SK-N-SH treated with all-trans-retinoic acid at 6 μM for 48 hours (cell line): ENCODE measurements at regions not wholly inside any gene's neighbourhood (a gene's known extent, or its start where the extent isn't known, plus 50 kb on each side); places are given as distances from the start of the nearest gene placed in this dataset.

Source experiments
- ATAC-seq: fragments of 200-7000 bp; cut with Tn5 transposase; 3 replicates; pipeline ENCODE4 v1.9.1; 2020; ENCODE audit warnings: mild to moderate bottlenecking, moderate library complexity
- ARNTL ChIP-seq: fragments of 450-650 bp; formaldehyde crosslinking; IDR thresholded peaks from 2 replicates; pipeline ENCODE4 v1.5.0; 2020; ENCODE audit warnings: low read depth, mild to moderate bottlenecking, moderate library complexity, borderline replicate concordance
- BACH2 ChIP-seq: fragments of 250-450 bp; sonication (Bioruptor Pico); IDR thresholded peaks from 2 replicates; pipeline ENCODE4 v1.9.0; 2021; ENCODE audit warnings: mild to moderate bottlenecking, borderline replicate concordance
- CREB5 ChIP-seq: fragments of 250-450 bp; sonication (Bioruptor Pico); IDR thresholded peaks from 2 replicates; pipeline ENCODE4 v1.5.1; 2020; ENCODE audit warnings: low read depth, mild to moderate bottlenecking, moderate library complexity
- CSDC2 ChIP-seq: fragments of 250-450 bp; sonication (Bioruptor Pico); IDR thresholded peaks from 2 replicates; pipeline ENCODE4 v1.5.0; 2020; ENCODE audit warnings: mild to moderate bottlenecking, moderate library complexity
- GLIS3 ChIP-seq: fragments of 250-450 bp; sonication (Bioruptor Pico); IDR thresholded peaks from 2 replicates; pipeline ENCODE4 v1.5.0; 2020; ENCODE audit warnings: mild to moderate bottlenecking, moderate library complexity
- ISL1 ChIP-seq: fragments of 250-450 bp; sonication (Bioruptor Pico); IDR thresholded peaks from 2 replicates; pipeline ENCODE4 v2.1.2; 2022; ENCODE audit warnings: mild to moderate bottlenecking, moderate library complexity
- OSR1 ChIP-seq: fragments of 250-450 bp; sonication (Bioruptor Pico); IDR thresholded peaks from 2 replicates; pipeline ENCODE4 v1.8.0; 2022; ENCODE audit warnings: moderate library complexity, mild to moderate bottlenecking, inconsistent platforms
- POU6F1 ChIP-seq: fragments of 250-450 bp; sonication (Bioruptor Pico); IDR thresholded peaks from 2 replicates; pipeline ENCODE4 v1.8.0; 2021; ENCODE audit warnings: low read depth, mild to moderate bottlenecking, moderate library complexity, borderline replicate concordance
- PPARA ChIP-seq: fragments of 250-450 bp; sonication (Bioruptor Pico); IDR thresholded peaks from 2 replicates; pipeline ENCODE4 v1.5.0; 2020; ENCODE audit warnings: mild to moderate bottlenecking, borderline replicate concordance
- RARB ChIP-seq: fragments of 250-450 bp; sonication (Bioruptor Pico); IDR thresholded peaks from 2 replicates; pipeline ENCODE4 v1.8.0; 2021; ENCODE audit warnings: mild to moderate bottlenecking, moderate library complexity
- SNAI2 ChIP-seq: fragments of 250-450 bp; sonication (Bioruptor Pico); IDR thresholded peaks from 2 replicates; pipeline ENCODE4 v1.5.0; 2020; ENCODE audit warnings: mild to moderate bottlenecking, moderate library complexity
- TCF4 ChIP-seq: fragments of 250-450 bp; sonication (Bioruptor Pico); IDR thresholded peaks from 2 replicates; pipeline ENCODE4 v1.8.0; 2021; ENCODE audit warnings: mild to moderate bottlenecking, moderate library complexity, borderline replicate concordance
- TOX ChIP-seq: fragments of 250-450 bp; sonication (Bioruptor Pico); IDR thresholded peaks from 2 replicates; pipeline ENCODE4 v1.8.0; 2021; ENCODE audit warnings: mild to moderate bottlenecking, moderate library complexity, borderline replicate concordance
- TSHZ2 ChIP-seq: fragments of 250-450 bp; sonication (Bioruptor Pico); IDR thresholded peaks from 2 replicates; pipeline ENCODE4 v1.5.0; 2020; ENCODE audit warnings: mild to moderate bottlenecking, moderate library complexity
- ZC3H10 ChIP-seq: fragments of 250-450 bp; sonication (Bioruptor Pico); IDR thresholded peaks from 2 replicates; pipeline ENCODE4 v1.5.1; 2021; ENCODE audit warnings: mild to moderate bottlenecking, moderate library complexity
- ZFP3 ChIP-seq: fragments of 250-450 bp; sonication (Bioruptor Pico); IDR thresholded peaks from 2 replicates; pipeline ENCODE4 v1.5.0; 2020; ENCODE audit warnings: mild to moderate bottlenecking, moderate library complexity
- ZFP30 ChIP-seq: fragments of 450-650 bp; formaldehyde crosslinking; IDR thresholded peaks from 2 replicates; pipeline ENCODE4 v1.5.0; 2022; ENCODE audit warnings: mild to moderate bottlenecking, moderate library complexity
- ZNF565 ChIP-seq: fragments of 450-650 bp; formaldehyde crosslinking; conservative IDR thresholded peaks from 2 replicates; pipeline ENCODE4 v1.5.0; 2020; ENCODE audit warnings: low read depth, mild to moderate bottlenecking, moderate library complexity
- ZNF70 ChIP-seq: fragments of 450-650 bp; formaldehyde crosslinking; IDR thresholded peaks from 2 replicates; pipeline ENCODE4 v1.5.0; 2020; ENCODE audit warnings: mild to moderate bottlenecking, moderate library complexity
- ZNF8 ChIP-seq: fragments of 450-650 bp; formaldehyde crosslinking; IDR thresholded peaks from 2 replicates; pipeline ENCODE4 v1.5.0; 2020; ENCODE audit warnings: mild to moderate bottlenecking, moderate library complexity
- TF ChIP-seq, protein P1 (sequence below): fragments of 250-450 bp; sonication (Bioruptor Pico); IDR thresholded peaks from 2 replicates; pipeline ENCODE4 v1.8.0; 2020; ENCODE audit warnings: mild to moderate bottlenecking, moderate library complexity, borderline replicate concordance
- TF ChIP-seq, protein P2 (sequence below): fragments of 250-450 bp; sonication (Bioruptor Pico); IDR thresholded peaks from 2 replicates; pipeline ENCODE4 v1.5.1; 2021; ENCODE audit warnings: mild to moderate bottlenecking, moderate library complexity

DNA sequence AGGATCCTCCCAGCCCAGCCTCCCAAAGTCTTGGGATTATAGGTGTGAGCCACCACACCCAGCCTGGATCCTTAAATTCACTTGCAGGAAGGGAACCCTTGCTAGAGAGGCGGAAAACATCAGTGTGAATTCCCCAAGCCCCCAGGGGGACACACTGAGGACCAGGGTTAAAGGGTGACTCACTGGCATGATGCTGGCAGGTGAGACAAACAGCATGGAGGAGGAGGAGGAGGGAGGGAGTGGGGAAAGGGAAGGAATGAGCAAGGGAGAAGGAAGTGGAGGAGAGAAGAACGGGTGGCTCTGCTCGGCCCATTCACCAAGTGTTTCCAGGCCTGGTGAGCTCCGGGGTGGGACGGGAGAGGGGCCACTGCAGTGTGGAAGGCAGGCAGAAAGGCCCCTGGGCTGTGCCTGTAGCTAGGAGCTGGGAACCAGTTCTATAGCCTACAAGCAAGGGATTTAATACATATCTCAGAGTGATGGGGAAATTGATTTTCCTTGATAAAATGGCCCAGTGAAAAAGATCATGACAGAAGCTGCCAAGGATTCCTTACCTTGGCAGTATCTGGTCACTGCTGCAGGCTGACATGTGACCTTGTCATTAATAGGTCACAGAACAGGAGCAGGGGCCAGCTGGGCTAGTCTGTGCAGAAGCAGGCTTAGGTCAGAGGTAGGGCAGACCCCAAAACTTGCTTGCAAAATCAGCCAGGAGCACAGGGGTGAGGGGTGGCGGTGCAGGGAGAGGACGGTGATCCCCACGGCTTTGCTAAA, 370.2 kb downstream of the SHANK2 start (continued):
- TF ChIP-seq ZNF565 (CRISPR knock-in tag) (no peak), TSHZ2 (CRISPR knock-in tag) (no peak), PPARA (CRISPR knock-in tag) (no peak), ZFP30 (CRISPR knock-in tag) (no peak), ZNF70 (CRISPR knock-in tag) (no peak), ZNF8 (CRISPR knock-in tag) (no peak), ISL1 (no peak), TOX (CRISPR knock-in tag) (no peak)

GRCh38 chr11:70882716-70883085, 369.7 kb downstream of the SHANK2 start:
- no peak for TF ChIP-seq TSHZ2 (CRISPR knock-in tag)
- TF ChIP-seq ZC3H10 (CRISPR knock-in tag), result no peak
- TF ChIP-seq, protein P1, sequence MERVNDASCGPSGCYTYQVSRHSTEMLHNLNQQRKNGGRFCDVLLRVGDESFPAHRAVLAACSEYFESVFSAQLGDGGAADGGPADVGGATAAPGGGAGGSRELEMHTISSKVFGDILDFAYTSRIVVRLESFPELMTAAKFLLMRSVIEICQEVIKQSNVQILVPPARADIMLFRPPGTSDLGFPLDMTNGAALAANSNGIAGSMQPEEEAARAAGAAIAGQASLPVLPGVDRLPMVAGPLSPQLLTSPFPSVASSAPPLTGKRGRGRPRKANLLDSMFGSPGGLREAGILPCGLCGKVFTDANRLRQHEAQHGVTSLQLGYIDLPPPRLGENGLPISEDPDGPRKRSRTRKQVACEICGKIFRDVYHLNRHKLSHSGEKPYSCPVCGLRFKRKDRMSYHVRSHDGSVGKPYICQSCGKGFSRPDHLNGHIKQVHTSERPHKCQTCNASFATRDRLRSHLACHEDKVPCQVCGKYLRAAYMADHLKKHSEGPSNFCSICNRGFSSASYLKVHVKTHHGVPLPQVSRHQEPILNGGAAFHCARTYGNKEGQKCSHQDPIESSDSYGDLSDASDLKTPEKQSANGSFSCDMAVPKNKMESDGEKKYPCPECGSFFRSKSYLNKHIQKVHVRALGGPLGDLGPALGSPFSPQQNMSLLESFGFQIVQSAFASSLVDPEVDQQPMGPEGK, result no peak
- TF ChIP-seq GLIS3 (CRISPR knock-in tag), result no peak
- TF ChIP-seq ZNF565 (CRISPR knock-in tag), result no peak
- no peak for TF ChIP-seq CREB5 (CRISPR knock-in tag)
- no peak for TF ChIP-seq ZFP3 (CRISPR knock-in tag)
- no peak for TF ChIP-seq OSR1 (CRISPR knock-in tag)
- TF ChIP-seq, protein P2, sequence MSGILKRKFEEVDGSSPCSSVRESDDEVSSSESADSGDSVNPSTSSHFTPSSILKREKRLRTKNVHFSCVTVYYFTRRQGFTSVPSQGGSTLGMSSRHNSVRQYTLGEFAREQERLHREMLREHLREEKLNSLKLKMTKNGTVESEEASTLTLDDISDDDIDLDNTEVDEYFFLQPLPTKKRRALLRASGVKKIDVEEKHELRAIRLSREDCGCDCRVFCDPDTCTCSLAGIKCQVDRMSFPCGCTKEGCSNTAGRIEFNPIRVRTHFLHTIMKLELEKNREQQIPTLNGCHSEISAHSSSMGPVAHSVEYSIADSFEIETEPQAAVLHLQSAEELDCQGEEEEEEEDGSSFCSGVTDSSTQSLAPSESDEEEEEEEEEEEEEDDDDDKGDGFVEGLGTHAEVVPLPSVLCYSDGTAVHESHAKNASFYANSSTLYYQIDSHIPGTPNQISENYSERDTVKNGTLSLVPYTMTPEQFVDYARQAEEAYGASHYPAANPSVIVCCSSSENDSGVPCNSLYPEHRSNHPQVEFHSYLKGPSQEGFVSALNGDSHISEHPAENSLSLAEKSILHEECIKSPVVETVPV, result no peak
- no peak for TF ChIP-seq ZFP30 (CRISPR knock-in tag)
- no peak for TF ChIP-seq TCF4
- no peak for TF ChIP-seq ISL1
- TF ChIP-seq ARNTL (CRISPR knock-in tag), result no peak
- TF ChIP-seq SNAI2, result no peak
- no peak for TF ChIP-seq RARB (CRISPR knock-in tag)
- TF ChIP-seq BACH2 (CRISPR knock-in tag), result no peak
- no peak for TF ChIP-seq PPARA (CRISPR knock-in tag)
- TF ChIP-seq ZNF8 (CRISPR knock-in tag), result no peak
- TF ChIP-seq POU6F1 (CRISPR knock-in tag), result no peak
- TF ChIP-seq CSDC2 (CRISPR knock-in tag), result no peak
- no peak for ATAC-seq
